HCT116 (cell line): ENCODE measurements at regions not wholly inside any gene's neighbourhood (a gene's known extent, or its start where the extent isn't known, plus 50 kb on each side); places are given as distances from the start of the nearest gene placed in this dataset.

Experiments
- ATAC-seq: fragments of 200-7000 bp; cut with Tn5 transposase; 2 replicates; pipeline ENCODE4 v1.9.1; 2020; ENCODE audit warnings: mild to moderate bottlenecking, moderate library complexity
- BruUV-seq: library from RNA; stranded (reverse); fragments of 400-500 nt; replicated peaks from 2 replicates; lab custom pipeline; 2021; lab: Mats Ljungman, UMichigan
- CTCF ChIA-PET: fragments of 300-600 bp; sonication (Branson Sonifier 250); formaldehyde crosslinking; loops from one replicate; lab custom pipeline; 2021; ENCODE audit warnings: antibody characterized with exemption; lab: Charles Lee
- POLR2A ChIA-PET: fragments of 300-600, 350-600 bp; sonication (Branson Sonifier 250); formaldehyde crosslinking; loops from one replicate; lab custom pipeline; 2021; ENCODE audit warnings: antibody characterized with exemption; lab: Charles Lee
- RAD21 ChIA-PET, 2 experiments: fragments of 300-600 bp; sonication (Branson Sonifier 250); formaldehyde crosslinking; loops; one replicate each; lab custom pipeline; 2023; ENCODE audit warnings: low total read pairs in 2 of 2; ENCODE audit not compliant: uncharacterized antibody in 2 of 2, unreplicated experiment in 2 of 2, low non-redundant PET in 1 of 2; lab: Charles Lee
- DNase-seq: peaks from one replicate; pipeline ENCODE4 v3.0.0-alpha.2; 2010; ENCODE audit warnings: low read depth, low spot score
- H2AFZ ChIP-seq: fragments of 200-600 bp; shearing (Covaris generic), sonication (generic); 2 replicates; pipeline ENCODE4 v1.6.1; 2017; ENCODE audit warnings: low read depth, mixed run types, mixed read lengths, antibody characterized with exemption, low read length; ENCODE audit not compliant: poor library complexity, severe bottlenecking
- H3K27ac ChIP-seq: 2 replicates; pipeline ENCODE4 v1.5.1; 2012; ENCODE audit warnings: low read depth, low read length
- H3K27me3 ChIP-seq: fragments of 200-600 bp; sonication (generic); 2 replicates; pipeline ENCODE4 v1.6.1; 2016; ENCODE audit warnings: mixed run types, low read length, mixed read lengths; ENCODE audit not compliant: insufficient read depth
- H3K36me3 ChIP-seq, 2 experiments: fragments of 200-500 bp in 1 of 2; fragments of 200-600 bp in 1 of 2; sonication (Bioruptor generic) in 1 of 2; sonication (generic) in 1 of 2; 2 replicates each; pipeline versions ENCODE4 v1.5.1 to v1.6.1; 2014 to 2016; ENCODE audit warnings: low read length in 2 of 2, inconsistent platforms in 1 of 2, mixed read lengths in 1 of 2, mixed run types in 1 of 2; ENCODE audit not compliant: insufficient read depth in 2 of 2, control insufficient read depth in 1 of 2
- H3K4me1 ChIP-seq, 2 experiments: fragments of 200-600 bp in 1 of 2; sonication (generic) in 1 of 2; 2 replicates each; pipeline versions ENCODE4 v1.5.1 to v1.6.1; 2012 to 2017; ENCODE audit warnings: low read length in 2 of 2, inconsistent platforms in 1 of 2, mild to moderate bottlenecking in 1 of 2, mixed read lengths in 1 of 2, mixed run types in 1 of 2, moderate library complexity in 1 of 2; ENCODE audit not compliant: insufficient read depth in 2 of 2, control insufficient read depth in 1 of 2
- H3K4me2 ChIP-seq: fragments of 200-600 bp; sonication (generic); 2 replicates; pipeline ENCODE4 v1.6.1; 2017; ENCODE audit warnings: mixed run types, low read length, mixed read lengths
- H3K4me3 ChIP-seq, 2 experiments: fragments of 200-600 bp in 1 of 2; sonication (generic) in 1 of 2; replicated peaks in 1 of 2; 2 replicates each; pipeline ENCODE4 v1.5.1; 2011 to 2016; ENCODE audit warnings: low read length in 2 of 2, control low read depth in 1 of 2, low read depth in 1 of 2, mild to moderate bottlenecking in 1 of 2, mixed read lengths in 1 of 2, mixed run types in 1 of 2
- H3K79me2 ChIP-seq: fragments of 200-600 bp; sonication (generic); 2 replicates; pipeline ENCODE4 v1.6.1; 2017; ENCODE audit warnings: mild to moderate bottlenecking, mixed run types, low read length, moderate library complexity, mixed read lengths; ENCODE audit not compliant: insufficient read depth
- H3K9ac ChIP-seq: fragments of 200-600 bp; sonication (generic); 2 replicates; pipeline ENCODE4 v1.6.1; 2016; ENCODE audit warnings: low read length, mixed read lengths
- H3K9me2 ChIP-seq: fragments of 200-600 bp; sonication (generic), shearing (Covaris generic); 2 replicates; pipeline ENCODE4 v1.6.1; 2017; ENCODE audit warnings: mixed run types, mild to moderate bottlenecking, moderate library complexity; ENCODE audit not compliant: insufficient read depth
- H3K9me3 ChIP-seq, 2 experiments: fragments of 200-500 bp in 1 of 2; fragments of 200-600 bp in 1 of 2; sonication (Bioruptor generic) in 1 of 2; sonication (generic) in 1 of 2; 2 replicates each; pipeline ENCODE4 v1.6.1; 2014 to 2017; ENCODE audit warnings: low read length in 2 of 2, mixed read lengths in 2 of 2, inconsistent platforms in 1 of 2, low read depth in 1 of 2, mild to moderate bottlenecking in 1 of 2, mixed run types in 1 of 2, moderate library complexity in 1 of 2; ENCODE audit not compliant: control insufficient read depth in 1 of 2, insufficient read depth in 1 of 2
- H4K20me1 ChIP-seq: fragments of 200-600 bp; sonication (generic), shearing (Covaris generic); 2 replicates; pipeline ENCODE4 v1.6.1; 2017; ENCODE audit warnings: mixed run types, mild to moderate bottlenecking, moderate library complexity; ENCODE audit not compliant: insufficient read depth
- CBX3 ChIP-seq: IDR thresholded peaks from 2 replicates; pipeline ENCODE4 v1.6.1; 2012; ENCODE audit warnings: low read depth
- CEBPB ChIP-seq: IDR thresholded peaks from 2 replicates; pipeline ENCODE4 v1.6.1; 2012; ENCODE audit warnings: low read depth
- CTCF ChIP-seq, 3 experiments: fragments of 200-600 bp in 1 of 3; sonication (generic) in 1 of 3; IDR thresholded peaks in 2 of 3; conservative IDR thresholded peaks in 1 of 3; 2 replicates each; pipeline ENCODE4 v1.5.1; 2012 to 2017; ENCODE audit warnings: low read depth in 2 of 3, low read length in 2 of 3, antibody characterized with exemption in 1 of 3, borderline replicate concordance in 1 of 3, control low read depth in 1 of 3, mild to moderate bottlenecking in 1 of 3, mixed read lengths in 1 of 3, mixed run types in 1 of 3, moderate library complexity in 1 of 3; ENCODE audit not compliant: insufficient read depth in 1 of 3
- EZH2 ChIP-seq: fragments of 200-600 bp; sonication (generic); IDR thresholded peaks from 2 replicates; pipeline ENCODE4 v1.6.1; 2017; ENCODE audit warnings: antibody characterized with exemption, mixed run types
- POLR2A ChIP-seq: IDR thresholded peaks from 2 replicates; pipeline ENCODE4 v1.7.0; 2011; ENCODE audit warnings: borderline replicate concordance; ENCODE audit not compliant: insufficient read depth, insufficient read length; ENCODE audit errors: extremely low read depth
- RAD21 ChIP-seq: IDR thresholded peaks from 2 replicates; pipeline ENCODE4 v1.6.1; 2012; ENCODE audit warnings: low read depth, mild to moderate bottlenecking
- REST ChIP-seq: IDR thresholded peaks from 2 replicates; pipeline ENCODE4 v1.6.1; 2012; ENCODE audit warnings: low read depth
- YY1 ChIP-seq: IDR thresholded peaks from 2 replicates; pipeline ENCODE4 v1.6.1; 2011; ENCODE audit warnings: low read length, low read depth, moderate library complexity, mild to moderate bottlenecking; ENCODE audit not compliant: insufficient replicate concordance; ENCODE audit errors: extremely low read depth
- ZNF274 ChIP-seq: fragments of 200-500 bp; sonication (Bioruptor generic); IDR thresholded peaks from 2 replicates; pipeline ENCODE4 v1.6.1; 2014; ENCODE audit warnings: mild to moderate bottlenecking, low read depth, low read length, inconsistent platforms
- intact Hi-C: fragments of 100-400 bp; cut with micrococcal nuclease; formaldehyde crosslinking; loops from 2 replicates; pipeline ENCODE4 v1.10.0; 2022
- TF ChIP-seq, protein P1 (sequence below): IDR thresholded peaks from 2 replicates; pipeline ENCODE4 v1.6.1; 2011; ENCODE audit warnings: mild to moderate bottlenecking, low read length, moderate library complexity; ENCODE audit not compliant: insufficient replicate concordance; ENCODE audit errors: extremely low read depth

- Histone ChIP-seq H2AFZ (no peak overlapping the region), H3K9me2 (no peaks in the 10 kb centered on the region), H3K4me2 (no peak overlapping the region), H3K4me1 (no peaks in the 10 kb centered on the region), H3K9me3 (no peaks in the 10 kb centered on the region), H3K36me3 (no peaks in the 10 kb centered on the region), H4K20me1 (no peaks in the 10 kb centered on the region), H3K4me3 (no peak overlapping the region), H3K27ac (no peak overlapping the region), H3K27me3 (no peaks in the 10 kb centered on the region), H3K79me2 (no peaks in the 10 kb centered on the region), H3K9ac (no peak overlapping the region)
- DNase-seq (no peak), ATAC-seq (no peak)
- ChIA-PET CTCF (no interaction called here), RAD21 (no interaction called here), POLR2A (no interaction called here)
- no TSS peak for BruUV-seq
- intact Hi-C loops, result no loop called here
- TF ChIP-seq YY1 (no peak), REST (no peak), POLR2A (no peak), ZNF274 (no peak), CTCF (IDR thresholded peaks at IDR 0.05 in 2 of 3, conservative IDR thresholded peaks at IDR 0.05 in 1 of 3; ENCODE audit: borderline replicate concordance in 1 of 3, insufficient read depth in 1 of 3, low read depth in 2 of 3, low read length in 2 of 3) (no peak), EZH2 (no peak), CEBPB (no peak), CBX3 (no peak), RAD21 (no peak)
- TF ChIP-seq, protein P1, sequence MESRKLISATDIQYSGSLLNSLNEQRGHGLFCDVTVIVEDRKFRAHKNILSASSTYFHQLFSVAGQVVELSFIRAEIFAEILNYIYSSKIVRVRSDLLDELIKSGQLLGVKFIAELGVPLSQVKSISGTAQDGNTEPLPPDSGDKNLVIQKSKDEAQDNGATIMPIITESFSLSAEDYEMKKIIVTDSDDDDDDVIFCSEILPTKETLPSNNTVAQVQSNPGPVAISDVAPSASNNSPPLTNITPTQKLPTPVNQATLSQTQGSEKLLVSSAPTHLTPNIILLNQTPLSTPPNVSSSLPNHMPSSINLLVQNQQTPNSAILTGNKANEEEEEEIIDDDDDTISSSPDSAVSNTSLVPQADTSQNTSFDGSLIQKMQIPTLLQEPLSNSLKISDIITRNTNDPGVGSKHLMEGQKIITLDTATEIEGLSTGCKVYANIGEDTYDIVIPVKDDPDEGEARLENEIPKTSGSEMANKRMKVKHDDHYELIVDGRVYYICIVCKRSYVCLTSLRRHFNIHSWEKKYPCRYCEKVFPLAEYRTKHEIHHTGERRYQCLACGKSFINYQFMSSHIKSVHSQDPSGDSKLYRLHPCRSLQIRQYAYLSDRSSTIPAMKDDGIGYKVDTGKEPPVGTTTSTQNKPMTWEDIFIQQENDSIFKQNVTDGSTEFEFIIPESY, result no peak
Observed at GRCh38 chr1:13878021-13878420, 178.0 kb downstream of the PRDM2 start.
